A549 (cell line): ENCODE measurements at regions not wholly inside any gene's neighbourhood (a gene's known extent, or its start where the extent isn't known, plus 50 kb on each side); places are given as distances from the start of the nearest gene placed in this dataset.

Experiments used
- ATAC-seq, 2 experiments: fragments of 200-7000 bp in 1 of 2; fragments of >200 bp in 1 of 2; cut with Nextera tagmentation in 1 of 2; cut with Tn5 transposase in 1 of 2; 3 replicates each; pipeline versions ENCODE4 v1.8.0 to v1.9.1; 2018 to 2020; ENCODE audit warnings: mild to moderate bottlenecking in 1 of 2, moderate library complexity in 1 of 2
- CTCF ChIA-PET: fragments of 300-600 bp; sonication (Branson Sonifier 250); formaldehyde crosslinking; extraction: SDS; loops from one replicate; lab custom pipeline; 2021; ENCODE audit warnings: antibody characterized with exemption, inconsistent platforms; lab: Yijun Ruan, JAX
- POLR2A ChIA-PET: fragments of 350-600 bp; formaldehyde crosslinking; extraction: SDS; loops from one replicate; lab custom pipeline; 2021; ENCODE audit warnings: antibody characterized with exemption, inconsistent platforms; lab: Yijun Ruan, JAX
- DNase-seq, 2 experiments: peaks; one replicate each; pipeline versions ENCODE4 v3.0.0 to v3.0.0-alpha.2; 2011 to 2016; ENCODE audit warnings: low read depth in 1 of 2, low spot score in 1 of 2
- FAIRE-seq: peaks from 2 replicates; lab custom pipeline; 2011; peaks lifted over from hg19 to GRCh38; lab: Jason Lieb, UNC
- H3K27ac ChIP-seq, 2 experiments: fragments of >200 bp; sonication (Bioruptor Twin); formaldehyde crosslinking; 3 replicates each; pipeline ENCODE4 v1.5.1; 2016 to 2017
- H3K4me1 ChIP-seq: fragments of >200 bp; sonication (Bioruptor Twin); formaldehyde crosslinking; 3 replicates; pipeline ENCODE4 v1.6.1; 2016
- H3K4me2 ChIP-seq: fragments of >200 bp; sonication (Bioruptor Twin); formaldehyde crosslinking; 3 replicates; pipeline ENCODE4 v1.6.1; 2016
- H3K4me3 ChIP-seq: fragments of >200 bp; sonication (Bioruptor Twin); formaldehyde crosslinking; 3 replicates; pipeline ENCODE4 v1.5.1; 2016
- H3K9me3 ChIP-seq: fragments of >200 bp; sonication (Bioruptor Twin); formaldehyde crosslinking; 3 replicates; pipeline ENCODE4 v1.6.1; 2016
- BHLHE40 ChIP-seq: IDR thresholded peaks from 2 replicates; pipeline ENCODE4 v1.6.1; 2012; ENCODE audit warnings: low read depth, low read length, inconsistent platforms
- EHF ChIP-seq: fragments of 250-450 bp; sonication (Bioruptor Pico); IDR thresholded peaks from 2 replicates; pipeline ENCODE4 v1.5.0; 2020; ENCODE audit warnings: mild to moderate bottlenecking
- EHMT2 ChIP-seq: fragments of 200-600 bp; sonication (generic); IDR thresholded peaks from 2 replicates; pipeline ENCODE4 v1.6.1; 2016; ENCODE audit warnings: antibody characterized with exemption, low read depth, mild to moderate bottlenecking, moderate library complexity
- HOXB5 ChIP-seq: fragments of 250-450 bp; sonication (Bioruptor Pico); IDR thresholded peaks from 2 replicates; pipeline ENCODE4 v1.5.0; 2020; ENCODE audit warnings: mild to moderate bottlenecking, moderate library complexity
- JUN ChIP-seq, 2 experiments: fragments of >200 bp; sonication (Bioruptor Twin); formaldehyde crosslinking; IDR thresholded peaks; 2 replicates in 1 of 2; 3 replicates in 1 of 2; pipeline ENCODE4 v1.6.1; 2016 to 2017
- JUNB ChIP-seq: fragments of >200 bp; sonication (Bioruptor Twin); formaldehyde crosslinking; IDR thresholded peaks from 2 replicates; pipeline ENCODE4 v1.6.1; 2016
- MAFK ChIP-seq: fragments of 450-650 bp; IDR thresholded peaks from 2 replicates; pipeline ENCODE4 v1.6.1; 2014; ENCODE audit not compliant: partially characterized antibody
- MAZ ChIP-seq: fragments of 150-350 bp; IDR thresholded peaks from 2 replicates; pipeline ENCODE4 v1.6.1; 2014; ENCODE audit warnings: antibody characterized with exemption, low read depth, low read length, borderline replicate concordance
- NPAS2 ChIP-seq: fragments of 250-450 bp; sonication (Bioruptor Pico); IDR thresholded peaks from 2 replicates; pipeline ENCODE4 v1.8.0; 2022; ENCODE audit warnings: mild to moderate bottlenecking, moderate library complexity, borderline replicate concordance
- RCOR1 ChIP-seq: fragments of 150-350 bp; IDR thresholded peaks from 2 replicates; pipeline ENCODE4 v1.6.1; 2014; ENCODE audit warnings: antibody characterized with exemption, low read length, low read depth
- RFX5 ChIP-seq: fragments of 450-650 bp; IDR thresholded peaks from 2 replicates; pipeline ENCODE4 v1.7.1; 2014; ENCODE audit warnings: antibody characterized with exemption, mild to moderate bottlenecking, moderate library complexity
- ZNF302 ChIP-seq: fragments of 250-450 bp; sonication (Bioruptor Pico); IDR thresholded peaks from 2 replicates; pipeline ENCODE4 v1.9.0; 2021; ENCODE audit warnings: inconsistent platforms, mild to moderate bottlenecking, moderate library complexity
- ZSCAN20 ChIP-seq: fragments of 250-450 bp; sonication (Bioruptor Pico); IDR thresholded peaks from 2 replicates; pipeline ENCODE4 v1.8.0; 2022; ENCODE audit warnings: mild to moderate bottlenecking, moderate library complexity
- WGBS: methylation state at CpG from one replicate; pipeline ENCODE4 v1.1.6; 2017; ENCODE audit errors: missing lambda C conversion rate; 5-methylcytosine and 5-hydroxymethylcytosine counted together
- TF ChIP-seq, protein P1 (sequence below): fragments of 450-650 bp; IDR thresholded peaks from 2 replicates; pipeline ENCODE4 v1.6.1; 2014; ENCODE audit warnings: antibody characterized with exemption
- TF ChIP-seq, protein P2 (sequence below): fragments of >200 bp; sonication (Bioruptor Twin); formaldehyde crosslinking; IDR thresholded peaks from 3 replicates; pipeline ENCODE4 v1.5.1; 2016
- TF ChIP-seq, protein P3 (sequence below): IDR thresholded peaks from 2 replicates; pipeline ENCODE4 v1.6.1; 2012
- TF ChIP-seq, protein P4 (sequence below): fragments of 250-450 bp; sonication (Bioruptor Pico); IDR thresholded peaks from 2 replicates; pipeline ENCODE4 v1.5.0; 2021; ENCODE audit warnings: mild to moderate bottlenecking, moderate library complexity, borderline replicate concordance

DNA sequence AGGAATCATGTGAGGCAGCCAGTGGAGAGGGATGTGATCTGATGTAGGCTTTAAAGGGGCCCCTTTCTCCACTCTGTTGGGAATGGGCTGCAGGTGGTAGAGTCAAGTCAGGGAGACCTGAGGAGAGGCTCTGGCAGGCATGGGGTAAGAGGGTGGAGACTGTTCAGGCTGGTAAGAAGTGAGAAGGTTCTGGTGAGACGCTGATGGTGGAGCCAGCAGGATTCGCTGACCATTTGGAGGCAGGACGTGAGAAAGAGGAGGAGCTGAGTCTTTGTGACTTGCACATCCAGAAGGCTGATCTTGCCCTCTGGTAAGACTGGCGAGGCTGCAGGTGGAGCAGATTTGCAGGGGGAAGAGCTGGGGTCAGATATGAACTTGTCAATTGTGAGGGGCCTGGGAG, 248.0 kb downstream of the NSG2 start:
- Histone ChIP-seq H3K4me1 (no peaks in the 10 kb centered on the region), H3K27ac (no peak overlapping the region), H3K9me3 (peaks cover 8% of the 10 kb centered on the region; the same call in 2 of the 3 replicates), H3K4me3 (no peak overlapping the region), H3K4me2 (no peak overlapping the region)
- ATAC-seq (no peak), DNase-seq (no peak), FAIRE-seq (no peak)
- ChIA-PET CTCF (interaction anchor here (0.8 to 3.1 kb wide), 5 partner anchors 18 to 1579 kb away, joined by 3 to 12 read pairs (median 4); partner anchors contain the start of gene NSG2), POLR2A (no interaction called here)
- 3% methylated on average over 4 of the region's 4 CpGs for WGBS
- TF ChIP-seq ZSCAN20 (CRISPR knock-in tag) (no peak), HOXB5 (CRISPR knock-in tag) (no peak), ZNF302 (no peak), JUNB (no peak), JUN (IDR thresholded peaks at IDR 0.05) (no peak)

DNA sequence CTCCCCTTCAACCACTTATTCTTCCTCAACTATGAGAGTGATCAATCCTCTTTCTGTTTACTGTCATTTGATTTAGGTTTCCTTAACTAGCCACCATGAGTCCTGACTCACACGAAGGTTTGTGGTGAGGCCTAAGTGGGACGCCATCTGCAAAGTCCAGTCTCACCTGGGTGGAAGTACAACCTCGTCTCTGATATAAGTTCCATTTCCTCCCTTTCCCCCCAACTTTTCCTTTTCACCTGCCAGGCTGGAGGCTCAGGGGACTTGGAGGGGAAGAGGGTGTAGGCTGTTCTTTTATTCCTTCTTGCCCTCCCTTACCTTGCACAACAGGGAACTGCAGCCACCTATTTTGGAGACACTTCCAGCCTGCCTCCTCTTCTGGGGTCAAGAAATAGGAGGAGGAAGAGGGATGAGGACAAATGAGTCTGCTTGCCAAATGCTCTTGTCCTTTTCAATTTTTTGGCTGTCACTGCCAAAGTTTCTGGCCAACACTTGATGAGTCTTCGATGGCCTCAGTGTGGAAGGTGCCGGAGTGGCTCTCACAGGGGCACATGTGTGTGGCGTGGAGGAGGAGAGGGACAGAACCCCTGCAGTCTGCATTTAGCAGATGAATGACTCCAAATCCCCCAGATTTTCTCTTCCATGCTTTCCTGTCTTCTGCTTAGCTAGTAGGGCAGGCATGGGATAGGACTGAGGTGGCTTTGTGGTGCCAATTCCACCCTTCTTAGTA, 249.6 kb downstream of the NSG2 start:
- H3K27ac ChIP-seq = no peak overlapping the region
- ChIA-PET POLR2A (interaction anchor here (0.5 kb wide), 1 partner anchor 23 kb away, joined by 4 read pairs; no protein-coding TSS in a partner anchor), CTCF (interaction anchor here (1.1 to 2.9 kb wide), 2 partner anchors 17 to 22 kb away, joined by 5 to 12 read pairs; no protein-coding TSS in a partner anchor)
- ATAC-seq = no peak
- no peak overlapping the region for H3K4me3 ChIP-seq
- WGBS = 7% methylated on average over 6 of the region's 6 CpGs
- H3K9me3 ChIP-seq = peaks cover 3% of the 10 kb centered on the region; the same call in 1 of the 3 replicates
- no peak for FAIRE-seq
- no peak overlapping the region for H3K4me2 ChIP-seq
- no peak for DNase-seq
- H3K4me1 ChIP-seq = no peaks in the 10 kb centered on the region
- TF ChIP-seq EHF (CRISPR knock-in tag) (no peak), RCOR1 (no peak), MAFK (no peak), RFX5 (no peak), BHLHE40 (no peak), EHMT2 (no peak), MAZ (no peak), NPAS2 (CRISPR knock-in tag) (no peak)
- TF ChIP-seq, protein P1, sequence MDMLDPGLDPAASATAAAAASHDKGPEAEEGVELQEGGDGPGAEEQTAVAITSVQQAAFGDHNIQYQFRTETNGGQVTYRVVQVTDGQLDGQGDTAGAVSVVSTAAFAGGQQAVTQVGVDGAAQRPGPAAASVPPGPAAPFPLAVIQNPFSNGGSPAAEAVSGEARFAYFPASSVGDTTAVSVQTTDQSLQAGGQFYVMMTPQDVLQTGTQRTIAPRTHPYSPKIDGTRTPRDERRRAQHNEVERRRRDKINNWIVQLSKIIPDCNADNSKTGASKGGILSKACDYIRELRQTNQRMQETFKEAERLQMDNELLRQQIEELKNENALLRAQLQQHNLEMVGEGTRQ = no peak
- TF ChIP-seq, protein P2, sequence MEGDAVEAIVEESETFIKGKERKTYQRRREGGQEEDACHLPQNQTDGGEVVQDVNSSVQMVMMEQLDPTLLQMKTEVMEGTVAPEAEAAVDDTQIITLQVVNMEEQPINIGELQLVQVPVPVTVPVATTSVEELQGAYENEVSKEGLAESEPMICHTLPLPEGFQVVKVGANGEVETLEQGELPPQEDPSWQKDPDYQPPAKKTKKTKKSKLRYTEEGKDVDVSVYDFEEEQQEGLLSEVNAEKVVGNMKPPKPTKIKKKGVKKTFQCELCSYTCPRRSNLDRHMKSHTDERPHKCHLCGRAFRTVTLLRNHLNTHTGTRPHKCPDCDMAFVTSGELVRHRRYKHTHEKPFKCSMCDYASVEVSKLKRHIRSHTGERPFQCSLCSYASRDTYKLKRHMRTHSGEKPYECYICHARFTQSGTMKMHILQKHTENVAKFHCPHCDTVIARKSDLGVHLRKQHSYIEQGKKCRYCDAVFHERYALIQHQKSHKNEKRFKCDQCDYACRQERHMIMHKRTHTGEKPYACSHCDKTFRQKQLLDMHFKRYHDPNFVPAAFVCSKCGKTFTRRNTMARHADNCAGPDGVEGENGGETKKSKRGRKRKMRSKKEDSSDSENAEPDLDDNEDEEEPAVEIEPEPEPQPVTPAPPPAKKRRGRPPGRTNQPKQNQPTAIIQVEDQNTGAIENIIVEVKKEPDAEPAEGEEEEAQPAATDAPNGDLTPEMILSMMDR = no peak
- TF ChIP-seq, protein P3, sequence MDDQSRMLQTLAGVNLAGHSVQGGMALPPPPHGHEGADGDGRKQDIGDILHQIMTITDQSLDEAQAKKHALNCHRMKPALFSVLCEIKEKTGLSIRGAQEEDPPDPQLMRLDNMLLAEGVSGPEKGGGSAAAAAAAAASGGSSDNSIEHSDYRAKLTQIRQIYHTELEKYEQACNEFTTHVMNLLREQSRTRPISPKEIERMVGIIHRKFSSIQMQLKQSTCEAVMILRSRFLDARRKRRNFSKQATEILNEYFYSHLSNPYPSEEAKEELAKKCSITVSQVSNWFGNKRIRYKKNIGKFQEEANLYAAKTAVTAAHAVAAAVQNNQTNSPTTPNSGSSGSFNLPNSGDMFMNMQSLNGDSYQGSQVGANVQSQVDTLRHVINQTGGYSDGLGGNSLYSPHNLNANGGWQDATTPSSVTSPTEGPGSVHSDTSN = no peak
- TF ChIP-seq, protein P4, sequence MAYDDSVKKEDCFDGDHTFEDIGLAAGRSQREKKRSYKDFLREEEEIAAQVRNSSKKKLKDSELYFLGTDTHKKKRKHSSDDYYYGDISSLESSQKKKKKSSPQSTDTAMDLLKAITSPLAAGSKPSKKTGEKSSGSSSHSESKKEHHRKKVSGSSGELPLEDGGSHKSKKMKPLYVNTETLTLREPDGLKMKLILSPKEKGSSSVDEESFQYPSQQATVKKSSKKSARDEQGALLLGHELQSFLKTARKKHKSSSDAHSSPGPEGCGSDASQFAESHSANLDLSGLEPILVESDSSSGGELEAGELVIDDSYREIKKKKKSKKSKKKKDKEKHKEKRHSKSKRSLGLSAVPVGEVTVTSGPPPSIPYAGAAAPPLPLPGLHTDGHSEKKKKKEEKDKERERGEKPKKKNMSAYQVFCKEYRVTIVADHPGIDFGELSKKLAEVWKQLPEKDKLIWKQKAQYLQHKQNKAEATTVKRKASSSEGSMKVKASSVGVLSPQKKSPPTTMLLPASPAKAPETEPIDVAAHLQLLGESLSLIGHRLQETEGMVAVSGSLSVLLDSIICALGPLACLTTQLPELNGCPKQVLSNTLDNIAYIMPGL (CRISPR knock-in tag) = no peak
